ENCODE measurements at regions not wholly inside any gene's neighbourhood (a gene's known extent, or its start where the extent isn't known, plus 50 kb on each side); places are given as distances from the start of the nearest gene placed in this dataset.

- Histone ChIP-seq H3F3A (replicated peaks; ENCODE audit: insufficient read depth) (no peaks in the 10 kb centered on the region), H3K9me3 (no peaks in the 10 kb centered on the region), H3K4me2 (no peak overlapping the region), H3K79me2 (ENCODE audit: insufficient read depth) (no peaks in the 10 kb centered on the region), H3K9ac (no peak overlapping the region), H3K27me3 (ENCODE audit: insufficient read depth) (no peaks in the 10 kb centered on the region), H3K4me3 (ENCODE audit: low read depth in 2 of 2, low read length in 1 of 2) (no peak overlapping the region), H4K20me1 (ENCODE audit: insufficient read depth) (no peaks in the 10 kb centered on the region), H3K27ac (ENCODE audit: low read depth in 2 of 2, low read length in 1 of 2) (no peak overlapping the region), H3K36me3 (replicated peaks in 1 of 2; ENCODE audit: control insufficient read depth in 1 of 2, insufficient read depth in 2 of 2, low read length in 1 of 2) (no peaks in the 10 kb centered on the region), H3K4me1 (ENCODE audit: control insufficient read depth in 1 of 2, insufficient read depth in 2 of 2, low read depth in 1 of 2, low read length in 1 of 2) (peaks cover 0 to 3% of the 10 kb centered on the region in 2 experiments; a peak in 2 of 4 replicates), H3K9me2 (no peaks in the 10 kb centered on the region; the same call in 1 of the 2 replicates), H2AFZ (ENCODE audit: low read depth) (no peak overlapping the region)
- 77% methylated on average over 6 of the region's 6 CpGs for WGBS (ENCODE audit: low lambda C conversion rate)
- ChIA-PET CTCF (interaction anchor here (2.7 kb wide), 1 partner anchor 10 kb away, joined by 11 read pairs; no protein-coding TSS in a partner anchor), POLR2A (no interaction called here)
- no peak for DNase-seq
- TF ChIP-seq YY1 (IDR thresholded peaks at IDR 0.05; ENCODE audit: low read depth) (no peak), JUND (IDR thresholded peaks at IDR 0.05) (no peak), TCF12 (IDR thresholded peaks at IDR 0.05) (no peak), RAD21 (IDR thresholded peaks at IDR 0.05; ENCODE audit: low read length) (no peak), SIN3A (IDR thresholded peaks at IDR 0.05; ENCODE audit: borderline replicate concordance, low read depth, low read length) (no peak), RFX5 (IDR thresholded peaks at IDR 0.05; ENCODE audit: low read length) (no peak), EP300 (IDR thresholded peaks at IDR 0.05; ENCODE audit: borderline replicate concordance in 1 of 2, low read depth in 1 of 2, low read length in 1 of 2) (no peak), CHD2 (IDR thresholded peaks at IDR 0.05; ENCODE audit: low read length, partially characterized antibody) (no peak), MEF2A (IDR thresholded peaks at IDR 0.05; ENCODE audit: borderline replicate concordance, low read depth) (no peak), GATA2 (CRISPR knock-in tag; IDR thresholded peaks at IDR 0.05) (no peak), IRF3 (IDR thresholded peaks at IDR 0.05; ENCODE audit: low read depth, low read length) (no peak), USF1 (IDR thresholded peaks at IDR 0.05; ENCODE audit: borderline replicate concordance, low read depth) (no peak), TEAD4 (IDR thresholded peaks at IDR 0.05; ENCODE audit: borderline replicate concordance, insufficient read depth) (no peak), TAF1 (IDR thresholded peaks at IDR 0.05; ENCODE audit: borderline replicate concordance, low read depth, low read length) (no peak), ELF1 (IDR thresholded peaks at IDR 0.05) (no peak), FOSL2 (IDR thresholded peaks at IDR 0.05; ENCODE audit: borderline replicate concordance, low read depth) (no peak), CTCF (IDR thresholded peaks at IDR 0.05) (no peak), ZBTB33 (IDR thresholded peaks at IDR 0.05; ENCODE audit: borderline replicate concordance, low read depth) (no peak)
Observed at GRCh38 chr9:14525856-14526255, 167.4 kb downstream of the ZDHHC21 start.
